HG02571 (cell line): ENCODE measurements at regions not wholly inside any gene's neighbourhood (a gene's known extent, or its start where the extent isn't known, plus 50 kb on each side); places are given as distances from the start of the nearest gene placed in this dataset.

ENCODE experiments used
- ATAC-seq: cut with Tn5 transposase; IDR thresholded peaks from one replicate; pipeline ENCODE4 v1.9.1; 2021; ENCODE audit warnings: mild to moderate bottlenecking, moderate library complexity; ENCODE audit not compliant: unreplicated experiment

- ATAC-seq = no peak
Observed at GRCh38 chr3:188026191-188026968, 127.6 kb upstream of the LPP start.

- ATAC-seq = no peak
Observed at GRCh38 chr3:188031121-188031520, 122.8 kb upstream of the LPP start.

- ATAC-seq = no peak
Observed at GRCh38 chr3:188034989-188035388, 119.0 kb upstream of the LPP start.

GRCh38 chr3:188036375-188037194 is 117.4 kb upstream of the LPP start:
- ATAC-seq = no peak

GRCh38 chr3:188037195-188037718 is 116.7 kb upstream of the LPP start:
- no peak for ATAC-seq

DNA sequence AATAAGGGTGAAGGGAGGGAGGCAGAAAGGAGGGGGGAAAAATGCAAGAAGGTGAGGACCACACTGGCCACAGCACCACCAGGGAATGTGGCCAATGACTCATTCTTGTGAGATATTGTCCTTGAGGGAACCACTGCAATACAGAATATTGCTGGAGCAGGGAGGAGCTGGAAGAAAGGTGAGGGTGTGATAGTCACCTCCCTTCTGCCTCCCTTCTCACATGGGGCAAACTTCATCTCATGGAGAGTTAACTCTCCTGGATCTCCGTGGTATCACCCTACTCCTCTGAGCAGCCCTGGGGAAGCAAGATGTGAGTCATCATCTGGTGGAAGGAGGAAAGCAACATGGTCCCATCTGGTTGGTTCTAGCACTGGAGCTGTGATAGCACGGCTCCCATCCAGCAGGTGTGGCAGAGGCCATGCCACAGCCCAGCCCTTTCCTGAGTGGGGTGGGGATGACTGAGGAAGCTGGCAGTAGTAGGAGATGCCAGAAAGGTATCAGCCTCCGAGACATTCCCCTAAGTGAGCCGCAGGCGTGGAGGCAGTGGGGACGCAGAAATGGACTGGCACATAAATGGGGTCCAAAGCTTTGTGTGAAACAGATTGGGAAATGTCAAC is 115.9 kb upstream of the LPP start:
- ATAC-seq = no peak

- ATAC-seq = no peak
Observed at GRCh38 chr3:188041193-188041592, 112.8 kb upstream of the LPP start.

DNA sequence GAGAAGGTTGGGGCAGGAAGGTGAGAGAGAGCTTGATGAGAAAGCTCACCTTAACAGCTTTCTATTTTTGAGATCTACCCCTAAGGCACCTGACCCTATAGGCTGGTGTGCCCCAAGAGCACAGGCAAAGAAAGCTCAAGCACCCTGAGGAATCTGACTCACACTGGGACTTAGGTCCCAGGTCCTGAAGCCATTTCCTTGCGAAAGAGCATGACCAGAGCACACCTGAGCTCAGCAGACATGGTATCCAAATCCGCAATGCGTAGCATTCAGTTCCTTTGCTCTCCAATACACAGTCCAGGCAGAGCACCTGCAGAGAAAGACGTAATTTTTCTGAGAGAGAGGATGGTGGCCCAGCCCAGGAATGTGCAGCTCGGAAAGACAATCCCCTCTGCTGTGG is 112.1 kb upstream of the LPP start:
- ATAC-seq = no peak

DNA sequence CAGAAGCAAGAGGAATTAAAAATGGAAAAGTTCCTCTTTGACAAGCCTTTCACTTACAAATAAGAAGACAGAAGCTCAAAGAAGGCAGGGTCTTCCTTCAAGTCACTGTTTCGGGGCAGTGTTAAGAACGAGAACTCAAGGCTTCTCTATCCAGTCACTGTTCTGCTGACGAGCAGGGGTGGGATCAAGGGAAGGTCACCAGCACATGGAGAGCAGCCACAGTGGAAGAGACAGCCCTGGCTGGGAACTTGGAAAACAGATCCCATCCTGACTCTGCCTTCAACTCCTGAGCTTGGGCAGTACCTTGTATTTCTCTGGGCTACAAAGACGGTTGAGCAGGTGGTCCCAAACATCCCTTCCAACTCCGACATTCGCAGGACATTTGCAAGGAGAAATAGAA is 111.5 kb upstream of the LPP start:
- ATAC-seq = no peak

GRCh38 chr3:188043891-188044290 is 110.1 kb upstream of the LPP start:
- ATAC-seq = no peak

DNA sequence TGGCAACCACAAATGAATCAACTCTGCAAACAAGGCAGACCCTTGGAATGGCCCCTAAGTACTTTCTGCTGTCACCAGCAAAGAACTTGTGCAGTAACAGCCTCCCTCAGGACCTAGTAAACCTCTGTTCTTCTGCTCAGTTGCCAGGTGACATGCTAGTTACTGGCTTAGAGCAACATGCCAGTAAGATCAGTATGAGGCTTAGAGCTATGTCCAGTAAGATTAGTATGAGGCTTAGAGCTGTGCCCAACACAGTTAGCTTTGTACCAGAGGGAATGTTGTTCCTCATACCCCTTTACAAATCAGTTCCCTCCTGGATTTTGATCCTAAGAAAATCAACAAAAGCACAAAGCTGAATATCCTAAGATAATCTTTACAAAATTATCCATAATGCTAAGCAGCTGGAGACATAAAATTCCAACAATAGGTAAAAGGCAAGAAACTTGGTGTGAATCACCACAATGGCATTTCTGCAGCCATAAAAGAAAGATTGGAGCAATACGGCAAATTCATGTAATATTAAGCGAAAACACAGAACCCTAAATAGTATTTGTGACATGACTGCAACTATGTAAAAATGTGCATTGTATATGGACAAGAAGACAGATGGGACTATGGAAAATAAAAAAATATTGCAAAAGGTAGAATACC is 107.3 kb upstream of the LPP start:
- ATAC-seq = no peak

DNA sequence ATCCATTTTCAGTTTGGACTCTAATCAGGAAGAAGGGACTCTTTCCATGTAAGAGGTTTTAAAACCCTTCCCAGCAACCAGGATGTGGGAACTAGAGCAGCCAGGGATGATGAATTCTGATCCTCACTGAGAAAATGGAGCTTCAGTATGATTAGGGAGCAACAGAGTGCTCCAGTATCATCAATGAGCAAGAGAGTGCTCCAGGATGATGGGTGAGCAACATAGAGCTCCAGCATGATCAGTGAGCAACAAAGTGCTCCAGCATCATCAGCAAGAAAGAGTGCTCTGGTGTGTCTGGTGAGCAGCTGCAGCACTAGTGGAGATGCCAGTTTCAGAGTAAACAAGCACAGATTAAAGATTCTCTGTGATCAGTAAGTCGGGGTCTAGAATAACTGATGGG is 106.4 kb upstream of the LPP start:
- ATAC-seq = no peak

- ATAC-seq = no peak
Observed at GRCh38 chr3:188049606-188050530, 104.1 kb upstream of the LPP start.

DNA sequence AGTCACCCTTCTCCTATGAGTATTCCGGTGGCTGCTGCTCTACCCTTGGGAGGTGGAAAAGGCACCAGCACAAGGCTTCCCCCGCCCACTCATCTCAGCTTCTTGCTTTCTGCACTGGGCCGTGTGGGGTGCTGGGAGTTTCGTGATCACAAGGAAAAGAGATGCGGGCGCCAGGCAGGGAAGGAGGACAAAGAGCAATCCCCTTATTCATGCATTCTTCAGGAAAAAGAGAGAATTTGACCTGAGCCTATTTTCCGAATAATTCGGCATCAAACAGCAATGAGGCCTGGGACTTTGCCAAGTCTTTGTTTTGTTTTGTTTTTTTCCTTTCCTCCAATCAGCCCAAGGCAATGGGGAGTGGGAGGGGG is 102.2 kb upstream of the LPP start:
- ATAC-seq = no peak

DNA sequence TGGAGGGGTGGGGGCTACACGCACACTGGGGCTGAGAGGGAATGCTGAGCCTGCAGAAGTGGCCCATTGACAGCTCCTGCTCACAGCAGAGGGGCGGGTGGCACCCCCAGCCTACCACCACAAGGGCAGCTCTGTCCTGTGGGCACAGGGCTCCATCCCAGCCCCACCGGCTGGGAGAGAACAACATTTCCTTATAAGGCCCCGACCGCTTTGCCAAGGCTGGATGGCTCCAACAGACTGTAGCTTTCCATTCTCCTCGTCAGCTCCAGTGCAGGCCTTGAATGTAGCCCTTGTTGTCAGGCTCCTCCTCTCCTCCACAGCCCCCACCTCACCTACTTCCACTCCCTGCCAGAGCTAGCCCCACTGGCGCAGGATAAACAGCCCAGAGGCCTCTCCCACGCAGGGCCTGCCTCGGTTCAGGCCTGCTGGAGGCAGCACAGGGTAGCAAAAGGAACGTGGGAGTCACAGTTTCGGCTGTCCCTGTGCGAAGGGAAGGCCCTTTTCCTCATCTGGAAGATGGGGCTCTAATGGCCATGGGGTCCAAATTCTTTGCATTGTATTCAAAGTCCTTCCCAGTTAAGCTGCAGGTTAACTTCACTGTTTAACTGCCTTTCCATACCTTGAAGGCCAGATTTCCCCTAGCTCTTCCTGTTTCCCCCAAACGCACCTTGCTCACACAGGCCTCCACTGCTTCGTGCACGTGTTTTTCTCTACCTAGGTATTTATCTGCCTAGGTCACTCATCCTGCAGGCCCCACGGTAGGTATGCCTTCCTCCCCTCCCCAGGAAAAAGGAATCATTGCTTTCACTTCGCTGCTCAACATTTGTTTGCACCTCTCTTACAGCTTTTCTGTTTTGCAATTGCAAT is 101.6 kb upstream of the LPP start:
- no peak for ATAC-seq

GRCh38 chr3:188053036-188053340 is 101.0 kb upstream of the LPP start:
- no peak for ATAC-seq

- no peak for ATAC-seq
Observed at GRCh38 chr3:188053710-188054380, 100.1 kb upstream of the LPP start.

- ATAC-seq = no peak
Observed at GRCh38 chr3:188054541-188054940, 99.4 kb upstream of the LPP start.

GRCh38 chr3:188055388-188055787 is 98.6 kb upstream of the LPP start:
- no peak for ATAC-seq
